GM12864 (cell line): ENCODE measurements at regions not wholly inside any gene's neighbourhood (a gene's known extent, or its start where the extent isn't known, plus 50 kb on each side); places are given as distances from the start of the nearest gene placed in this dataset.

Experiments
- DNase-seq: peaks from one replicate; pipeline ENCODE4 v3.0.0-alpha.2; 2011; ENCODE audit warnings: low read depth
- H3K4me3 ChIP-seq: 2 replicates; pipeline ENCODE4 v1.5.1; 2011; ENCODE audit warnings: mild to moderate bottlenecking, low read depth, low read length, control low read depth
- TF ChIP-seq, protein P1 (sequence below): IDR thresholded peaks from 2 replicates; pipeline ENCODE4 v1.5.1; 2011; ENCODE audit warnings: low read depth, mild to moderate bottlenecking, moderate library complexity, low read length, control low read depth, inconsistent platforms; ENCODE audit errors: missing control alignments

DNA sequence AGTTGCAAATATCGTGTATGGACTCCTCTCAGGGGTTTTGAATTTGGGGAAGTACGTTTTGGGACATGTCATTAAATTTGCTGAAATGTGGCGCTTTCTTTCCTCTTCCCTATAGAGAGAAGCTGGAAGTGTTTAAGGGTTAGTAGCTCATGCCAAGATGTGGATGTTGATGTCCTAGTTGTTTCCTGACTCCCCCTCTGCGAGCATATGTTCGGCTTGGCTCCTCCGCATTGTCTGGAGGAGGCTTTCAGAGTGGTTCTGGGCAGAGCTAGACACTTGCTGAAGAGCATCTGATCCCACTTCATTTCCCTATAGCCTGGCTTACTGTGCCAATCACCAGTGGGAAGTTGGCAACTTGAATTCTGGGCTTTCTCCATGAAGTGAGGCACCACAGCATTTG, 347.4 kb upstream of the B3GALT2 start:
- no peak for DNase-seq
- TF ChIP-seq, protein P1, sequence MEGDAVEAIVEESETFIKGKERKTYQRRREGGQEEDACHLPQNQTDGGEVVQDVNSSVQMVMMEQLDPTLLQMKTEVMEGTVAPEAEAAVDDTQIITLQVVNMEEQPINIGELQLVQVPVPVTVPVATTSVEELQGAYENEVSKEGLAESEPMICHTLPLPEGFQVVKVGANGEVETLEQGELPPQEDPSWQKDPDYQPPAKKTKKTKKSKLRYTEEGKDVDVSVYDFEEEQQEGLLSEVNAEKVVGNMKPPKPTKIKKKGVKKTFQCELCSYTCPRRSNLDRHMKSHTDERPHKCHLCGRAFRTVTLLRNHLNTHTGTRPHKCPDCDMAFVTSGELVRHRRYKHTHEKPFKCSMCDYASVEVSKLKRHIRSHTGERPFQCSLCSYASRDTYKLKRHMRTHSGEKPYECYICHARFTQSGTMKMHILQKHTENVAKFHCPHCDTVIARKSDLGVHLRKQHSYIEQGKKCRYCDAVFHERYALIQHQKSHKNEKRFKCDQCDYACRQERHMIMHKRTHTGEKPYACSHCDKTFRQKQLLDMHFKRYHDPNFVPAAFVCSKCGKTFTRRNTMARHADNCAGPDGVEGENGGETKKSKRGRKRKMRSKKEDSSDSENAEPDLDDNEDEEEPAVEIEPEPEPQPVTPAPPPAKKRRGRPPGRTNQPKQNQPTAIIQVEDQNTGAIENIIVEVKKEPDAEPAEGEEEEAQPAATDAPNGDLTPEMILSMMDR, result no peak

DNA sequence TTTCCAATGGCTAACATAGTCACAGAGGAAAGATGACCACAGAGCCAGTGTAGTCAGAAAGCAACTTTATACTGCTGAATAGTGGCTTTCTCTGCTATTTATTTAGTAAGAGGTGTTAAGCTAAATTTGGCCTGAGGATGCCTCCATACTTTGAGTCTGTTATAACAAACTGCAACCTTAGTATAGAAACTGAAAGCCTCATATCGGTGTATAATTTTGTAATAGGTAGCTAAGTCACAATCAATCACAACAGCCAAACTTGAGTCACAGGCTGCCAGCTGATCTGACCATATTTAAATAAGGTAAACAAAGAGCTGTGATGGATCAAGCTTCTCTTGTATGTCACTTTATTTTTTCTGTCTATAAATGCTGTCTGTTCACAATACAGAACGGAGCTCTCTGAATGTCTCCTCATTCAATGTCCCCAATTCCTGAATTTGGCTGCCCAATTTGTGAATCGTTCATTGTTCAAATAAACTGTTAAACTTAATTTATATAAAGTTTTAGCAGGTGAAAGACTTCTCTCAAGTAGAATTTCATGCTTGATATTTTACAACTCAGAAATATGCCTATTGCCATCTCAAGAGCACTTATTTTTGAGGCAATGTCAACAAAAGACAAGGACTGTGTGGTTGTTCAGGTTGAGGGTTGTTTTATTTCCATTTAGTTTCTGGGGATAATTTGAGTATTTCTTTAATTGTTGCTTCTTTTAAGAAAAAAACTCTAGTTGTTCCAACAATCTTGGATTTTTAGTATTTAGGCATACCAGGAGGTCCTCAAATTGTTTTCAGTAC, 339.7 kb upstream of the B3GALT2 start:
- TF ChIP-seq, protein P1, result no peak
- DNase-seq, result no peak
- no peak overlapping the region for H3K4me3 ChIP-seq

More for the DNA sequence above, 347.4 kb upstream of the B3GALT2 start:
- no peak overlapping the region for H3K4me3 ChIP-seq

DNA sequence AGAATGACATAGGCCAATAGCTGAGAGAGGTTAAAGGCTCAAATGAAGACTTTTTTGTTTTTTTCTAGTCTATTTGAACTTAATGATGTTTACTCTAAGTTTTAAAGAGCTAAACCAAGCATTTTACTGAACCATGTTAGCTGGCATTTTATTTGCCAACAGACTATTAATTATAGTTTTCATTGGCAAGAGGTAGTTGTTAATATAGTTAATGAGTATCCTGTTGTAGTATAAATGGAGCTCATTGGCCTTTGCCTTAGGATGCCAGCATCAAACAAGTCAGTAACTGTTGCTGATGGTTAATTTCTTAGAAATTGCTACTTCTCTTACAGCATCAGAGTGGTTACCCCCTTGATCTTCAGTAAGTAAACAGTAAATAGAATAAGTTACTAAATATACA, 339.0 kb upstream of the B3GALT2 start:
- DNase-seq, result no peak
- TF ChIP-seq, protein P1, result no peak
- no peak overlapping the region for H3K4me3 ChIP-seq

DNA sequence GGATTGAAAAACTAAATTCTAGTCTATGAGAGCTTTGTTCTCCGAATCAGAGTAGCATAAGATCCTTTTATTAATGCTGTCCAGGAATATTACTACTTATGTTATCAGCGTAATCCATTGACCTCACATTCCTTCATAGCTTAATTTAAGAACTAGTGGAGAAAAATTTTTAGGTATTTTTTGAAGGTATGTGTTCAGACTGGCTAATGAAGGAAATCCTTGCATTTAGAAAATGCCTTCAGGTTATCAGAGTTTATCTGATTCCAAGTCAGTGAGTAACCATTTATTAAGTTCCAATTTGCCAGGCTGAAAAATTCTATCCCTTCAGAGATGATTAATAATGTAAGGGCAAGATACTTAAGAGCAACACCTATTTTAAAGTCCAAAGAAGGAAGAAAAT, 338.2 kb upstream of the B3GALT2 start:
- no peak for DNase-seq
- H3K4me3 ChIP-seq, result no peak overlapping the region
- TF ChIP-seq, protein P1, result no peak

DNA sequence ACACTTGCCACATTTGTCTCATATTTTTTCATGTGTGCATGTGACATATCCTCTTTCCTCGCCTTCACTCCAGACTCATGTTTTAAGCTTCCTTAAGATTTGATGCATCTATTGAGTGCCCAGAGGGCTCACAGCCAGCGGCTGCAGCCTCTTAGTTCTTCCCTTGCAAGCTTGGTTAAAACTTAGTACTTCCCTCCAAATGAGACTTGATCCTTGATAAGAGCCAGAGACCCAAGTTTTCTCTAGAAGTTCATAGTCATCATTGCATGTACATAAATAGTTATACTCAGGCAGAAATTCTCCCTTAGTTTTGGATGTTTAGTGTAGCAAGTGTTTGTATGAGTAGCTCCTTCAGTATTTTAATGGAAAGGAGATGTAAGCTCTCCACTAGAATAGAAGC, 337.6 kb upstream of the B3GALT2 start:
- DNase-seq, result no peak
- TF ChIP-seq, protein P1, result no peak
- no peak overlapping the region for H3K4me3 ChIP-seq

DNA sequence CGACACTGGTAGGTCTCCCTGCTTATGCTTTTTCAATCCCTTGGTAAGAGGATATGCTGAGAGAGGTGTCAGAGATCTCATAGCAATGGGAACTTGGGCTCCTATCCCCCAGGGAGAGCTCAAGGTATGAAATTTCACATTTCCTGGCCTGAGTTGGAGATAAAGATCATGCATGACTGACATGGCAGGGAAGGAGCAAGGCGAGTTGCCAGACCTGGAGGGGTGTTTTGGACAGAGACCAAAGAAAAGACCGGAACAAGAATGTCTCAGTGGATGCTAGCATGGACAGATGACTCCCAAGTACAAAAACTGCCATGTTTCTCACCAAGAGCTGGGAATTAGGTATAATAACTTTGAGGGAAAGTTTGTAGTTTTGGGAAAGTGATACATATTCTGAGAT, 334.1 kb upstream of the B3GALT2 start:
- TF ChIP-seq, protein P1, result no peak
- DNase-seq, result no peak
- H3K4me3 ChIP-seq, result no peak overlapping the region

DNA sequence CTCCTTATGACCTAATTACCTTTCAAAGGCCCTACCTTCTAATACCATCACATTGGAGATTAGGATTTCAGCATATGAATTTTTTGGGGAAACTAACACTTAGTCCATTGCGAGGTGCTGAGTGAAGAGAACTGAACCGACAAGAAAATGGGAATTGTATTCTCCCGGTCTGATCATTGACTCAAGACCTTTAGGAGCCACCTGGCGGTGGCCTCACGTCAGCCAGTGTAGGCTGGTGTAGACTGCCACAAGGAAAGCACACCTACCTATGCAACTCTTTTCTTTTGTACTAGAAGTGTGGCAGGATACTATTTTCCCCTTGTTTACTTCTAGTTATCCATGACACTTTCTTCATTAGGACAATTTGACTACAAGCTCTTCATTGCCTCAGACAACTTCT, 333.5 kb upstream of the B3GALT2 start:
- TF ChIP-seq, protein P1, result no peak
- H3K4me3 ChIP-seq, result no peak overlapping the region
- DNase-seq, result no peak
